ENCODE measurements at regions not wholly inside any gene's neighbourhood (a gene's known extent, or its start where the extent isn't known, plus 50 kb on each side); places are given as distances from the start of the nearest gene placed in this dataset.
"Not testable (repeated sequence)": the region's sequence is repeated elsewhere in the genome, so short reads cannot be mapped to it uniquely, and the experiment has no call there.

DNA sequence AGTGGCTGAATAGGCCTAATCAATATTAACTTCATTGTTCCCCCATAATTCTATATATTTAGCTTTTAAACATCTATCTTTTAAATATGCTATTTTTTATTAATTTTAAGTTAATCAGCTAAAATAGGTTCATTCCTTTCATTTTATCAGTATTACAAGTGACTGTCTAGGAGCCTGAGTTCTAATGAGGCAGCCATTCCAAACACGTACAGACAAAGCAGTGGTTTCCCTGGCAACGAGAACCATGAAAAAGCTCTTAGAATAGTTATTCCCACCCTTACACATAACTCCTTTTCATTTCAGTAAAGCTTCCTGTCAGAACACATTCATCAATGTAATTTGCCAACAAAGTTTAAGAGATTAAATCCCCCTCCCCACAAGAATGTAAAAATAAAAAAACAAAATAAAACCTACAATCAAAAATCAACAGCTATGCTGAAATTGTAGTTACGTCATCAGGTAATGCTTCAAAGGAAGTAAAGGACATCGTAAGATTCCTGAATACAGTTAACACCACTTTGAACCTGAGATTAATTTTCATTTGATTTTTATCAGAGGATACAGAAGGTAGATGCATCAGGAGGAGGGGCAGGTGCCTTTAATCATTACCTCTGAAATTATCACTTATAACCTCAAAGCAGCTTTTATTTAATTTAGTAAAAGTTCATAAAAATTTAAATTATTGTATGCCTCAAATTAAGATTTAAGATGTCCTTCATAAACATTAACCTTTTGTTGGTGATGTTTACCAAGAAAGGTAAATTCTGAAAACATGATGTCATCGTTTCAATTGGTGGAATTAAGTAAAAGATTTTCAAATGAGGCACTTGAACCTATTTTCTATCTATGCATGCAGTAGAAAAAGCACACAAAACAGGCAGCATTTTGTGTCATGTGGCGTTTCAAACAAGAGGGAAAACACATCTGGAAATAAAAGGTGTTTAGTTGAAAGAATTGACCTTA lies 967.2 kb upstream of the FOXG1 start:
- DNase-seq (ENCODE audit: low read depth) = not testable (repeated sequence)

DNA sequence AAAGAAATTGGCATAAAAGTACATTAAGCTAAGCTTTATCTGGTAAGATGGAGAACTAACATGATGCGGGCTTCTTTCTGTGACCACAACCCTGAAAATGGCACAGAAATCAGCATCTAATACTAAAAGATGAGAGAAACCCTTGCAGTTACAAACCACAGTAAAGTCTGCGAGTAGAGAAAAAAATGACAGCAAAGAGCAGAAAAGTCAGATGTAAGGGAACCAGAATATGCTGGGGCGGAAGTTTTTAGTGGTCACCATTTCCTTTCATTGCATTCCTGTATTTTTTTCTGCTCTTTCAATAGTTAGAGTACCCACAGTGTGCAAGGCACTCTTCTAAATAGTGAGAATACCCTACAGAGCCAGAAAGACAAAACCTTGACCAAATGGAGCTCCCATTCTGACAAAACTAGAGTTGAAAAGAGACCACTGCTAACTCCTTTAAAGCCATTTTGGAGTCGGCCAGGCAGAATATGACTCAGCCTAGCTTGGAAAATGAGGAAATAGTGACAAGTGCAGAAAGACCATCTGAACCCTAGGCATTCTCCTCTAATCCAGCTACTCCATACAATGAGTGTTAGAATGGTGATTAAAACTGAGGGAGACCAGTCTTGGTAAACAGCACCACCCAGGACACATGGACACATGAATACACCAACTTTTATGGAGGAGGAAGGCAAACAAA lies 948.7 kb upstream of the FOXG1 start:
- DNase-seq (ENCODE audit: low read depth) = not testable (repeated sequence)

DNA sequence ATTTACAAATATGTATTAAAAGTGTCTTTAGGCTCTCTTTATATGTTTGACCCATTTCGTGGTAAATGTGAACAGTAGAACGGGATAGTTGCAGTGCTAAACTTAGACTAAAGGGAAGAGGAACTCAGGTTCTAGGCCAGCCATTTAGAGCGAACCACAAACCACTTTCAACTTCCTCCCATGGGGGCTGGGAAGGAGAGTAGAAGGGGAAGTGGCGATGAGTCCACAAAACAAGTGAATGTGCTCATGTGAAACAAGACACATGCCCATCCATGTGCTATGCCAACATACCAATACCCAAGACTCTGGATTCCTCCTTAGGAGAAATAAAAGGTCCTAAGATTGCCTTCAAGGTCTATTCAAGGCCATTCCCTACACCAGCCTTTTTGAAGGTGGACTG lies 940.4 kb upstream of the FOXG1 start:
- DNase-seq (ENCODE audit: low read depth) = not testable (repeated sequence)

DNA sequence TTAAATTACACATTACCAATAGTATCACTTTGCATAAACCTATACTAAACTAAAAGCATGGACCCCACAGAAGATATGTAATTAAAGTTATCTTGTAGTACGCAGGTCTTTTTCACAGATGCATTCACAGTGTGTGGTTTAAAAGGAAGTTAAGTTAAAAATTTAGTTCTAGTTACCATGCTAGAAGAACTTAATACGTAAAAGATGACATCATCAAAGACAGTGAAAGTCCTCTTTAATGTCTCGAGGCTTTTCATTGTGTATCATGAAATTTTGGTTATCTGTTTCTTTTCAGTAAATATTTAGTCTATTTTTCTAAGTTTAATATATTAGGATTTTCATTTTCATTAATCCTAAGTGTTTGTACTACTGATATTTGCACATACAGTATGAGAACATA lies 934.6 kb upstream of the FOXG1 start:
- DNase-seq (ENCODE audit: low read depth) = not testable (repeated sequence)

DNA sequence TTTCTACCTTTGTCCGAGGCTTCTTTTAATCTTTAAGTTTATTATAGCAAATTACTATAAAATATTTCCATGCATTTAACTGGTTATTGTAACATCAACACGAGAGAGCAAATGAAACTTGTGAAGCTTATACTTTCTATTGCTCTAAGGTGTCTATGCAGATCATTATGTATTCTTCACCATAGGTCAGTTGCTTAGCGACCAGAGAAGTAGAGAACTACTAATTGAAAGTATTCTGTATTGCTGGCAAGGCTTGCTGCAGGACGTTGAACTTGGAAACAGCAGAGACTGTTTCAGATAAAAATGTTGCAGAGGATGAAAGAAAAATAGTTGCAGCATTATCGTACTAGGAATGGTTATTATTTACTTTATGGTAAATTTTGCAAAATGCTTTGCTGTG lies 933.6 kb upstream of the FOXG1 start:
- not testable (repeated sequence) for DNase-seq (ENCODE audit: low read depth)

- no peak for DNase-seq (ENCODE audit: low read depth)
Observed at GRCh38 chr14:27836386-27836785, 930.2 kb upstream of the FOXG1 start.

DNA sequence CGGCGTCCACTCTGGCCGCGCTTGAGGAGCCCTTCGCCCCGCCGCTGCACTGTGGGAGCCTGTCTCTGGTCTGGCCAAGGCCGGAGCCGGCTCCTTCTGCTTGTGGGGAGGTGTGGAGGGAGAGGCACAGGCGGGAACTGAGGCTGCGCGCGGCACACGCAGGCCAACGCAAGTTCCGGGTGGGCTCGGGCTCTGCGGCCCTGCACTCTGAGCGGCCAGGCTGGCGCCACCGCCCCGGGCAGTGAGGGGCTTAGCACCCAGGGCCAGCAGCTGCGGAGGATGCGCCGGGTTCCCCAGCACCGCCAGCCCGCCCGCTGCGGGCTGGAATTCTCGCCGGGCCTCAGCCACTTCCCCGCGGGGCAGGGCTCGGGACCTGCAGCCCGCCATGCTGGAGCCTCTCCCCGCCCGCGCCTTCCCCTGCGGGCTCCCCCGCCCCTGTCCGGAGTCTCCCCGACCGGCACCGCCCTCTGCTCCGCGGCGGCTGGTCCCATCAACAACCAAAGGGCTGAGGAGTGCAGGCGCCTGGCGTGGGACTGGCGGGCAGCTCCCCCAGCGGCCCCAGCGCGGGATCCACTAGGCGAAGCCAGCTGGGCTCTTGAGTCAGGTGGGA lies 921.2 kb upstream of the FOXG1 start:
- DNase-seq (ENCODE audit: low read depth) = no peak

- DNase-seq (ENCODE audit: low read depth) = no peak
Observed at GRCh38 chr14:27845902-27846301, 920.7 kb upstream of the FOXG1 start.

- DNase-seq (ENCODE audit: low read depth) = not testable (repeated sequence)
Observed at GRCh38 chr14:27847480-27847879, 919.1 kb upstream of the FOXG1 start.

DNA sequence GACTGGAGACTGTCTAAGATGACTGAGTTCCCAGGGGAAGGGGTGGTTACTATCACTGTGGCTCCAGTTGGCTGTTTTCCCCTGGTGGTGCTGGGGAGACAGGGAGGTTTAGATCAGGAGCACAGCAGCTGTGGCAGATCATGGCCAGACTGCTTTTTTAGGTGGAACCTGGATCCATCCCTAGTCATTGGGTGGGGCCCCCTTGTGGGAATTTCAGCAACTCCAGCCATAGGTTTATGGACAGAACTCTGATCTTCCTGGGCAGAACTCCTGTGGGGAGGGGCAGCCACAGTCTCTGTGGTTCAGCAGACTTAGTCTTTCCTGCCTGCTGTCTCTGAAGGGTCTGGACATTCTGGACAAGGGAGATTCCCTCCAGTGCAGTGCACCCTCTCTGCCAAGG lies 917.4 kb upstream of the FOXG1 start:
- not testable (repeated sequence) for DNase-seq (ENCODE audit: low read depth)

DNA sequence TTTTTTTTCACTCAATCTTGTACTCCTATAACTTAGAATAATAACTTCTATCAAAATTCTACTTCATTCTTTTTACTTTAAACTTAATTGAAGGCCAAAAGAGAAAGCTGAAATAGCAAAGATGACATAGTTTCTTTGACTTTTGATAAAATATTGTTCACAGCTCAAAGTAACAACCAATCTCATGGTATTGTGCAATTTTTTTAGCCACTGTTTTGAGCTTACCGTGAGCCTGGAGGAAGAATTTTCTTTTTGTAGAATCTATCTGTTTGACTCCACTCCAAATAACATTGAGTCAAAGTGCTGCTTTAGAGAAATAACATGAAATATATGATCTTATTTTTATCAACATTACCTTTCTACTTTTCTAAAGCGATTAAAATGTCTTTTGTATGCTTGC lies 903.9 kb upstream of the FOXG1 start:
- no peak for DNase-seq (ENCODE audit: low read depth)

DNA sequence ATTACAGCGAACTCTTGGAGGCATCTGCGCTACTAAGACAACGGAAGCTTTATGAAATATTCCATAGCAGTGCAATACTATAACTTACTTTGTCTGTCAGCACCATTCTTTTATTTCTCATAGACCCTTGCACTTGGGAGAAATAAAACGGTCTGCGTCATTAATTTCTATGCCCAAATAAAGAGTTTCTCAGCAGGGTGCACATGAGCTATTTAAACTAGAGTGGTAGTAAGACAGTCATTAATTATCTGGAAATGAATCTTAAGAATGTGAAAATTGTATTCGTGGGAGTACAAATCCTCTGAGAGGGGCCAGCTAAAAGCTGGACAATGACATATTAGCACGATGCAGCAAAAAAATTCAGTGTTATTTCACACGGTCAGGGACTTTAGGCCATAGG lies 903.4 kb upstream of the FOXG1 start:
- DNase-seq (ENCODE audit: low read depth) = no peak

DNA sequence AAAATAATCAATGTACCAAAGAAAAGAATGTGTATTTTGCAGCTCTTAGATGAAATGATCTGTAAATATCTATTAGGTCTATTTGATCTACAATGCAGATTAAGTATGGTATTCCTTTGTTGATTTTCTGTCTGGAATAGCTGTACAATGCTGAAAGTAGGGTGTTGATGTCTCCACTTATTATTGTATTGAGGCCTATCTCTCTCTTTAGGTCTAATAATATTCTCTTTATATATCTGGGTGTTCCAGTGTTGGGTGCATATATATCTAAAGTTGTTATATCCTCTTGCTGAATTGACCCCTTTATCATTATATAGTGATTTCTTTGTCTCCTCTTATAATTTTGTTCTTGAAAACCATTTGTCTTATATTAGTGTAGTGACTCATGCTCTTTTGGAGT lies 885.5 kb upstream of the FOXG1 start:
- no peak for DNase-seq (ENCODE audit: low read depth)

DNA sequence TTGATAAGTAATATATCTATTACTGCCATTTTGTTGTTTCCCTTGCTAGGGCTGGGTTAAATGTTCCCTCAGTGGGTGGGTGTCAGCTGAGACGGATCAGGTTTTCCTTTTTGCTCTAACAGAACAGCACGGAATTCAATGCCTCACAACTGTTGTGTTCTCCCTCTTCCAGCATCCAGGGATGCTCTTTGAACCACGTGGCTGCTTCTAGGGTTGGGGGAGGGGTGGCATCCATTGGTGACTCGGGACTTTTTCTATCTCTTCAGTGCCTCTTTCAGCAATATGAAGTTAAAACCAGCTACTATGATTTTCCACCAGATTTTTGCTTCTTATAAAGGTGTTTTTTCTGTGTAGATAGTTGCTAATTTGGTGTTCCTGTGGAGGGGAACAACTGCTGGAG lies 884.9 kb upstream of the FOXG1 start:
- no peak for DNase-seq (ENCODE audit: low read depth)

- DNase-seq (ENCODE audit: low read depth) = no peak
Observed at GRCh38 chr14:27886256-27886655, 880.3 kb upstream of the FOXG1 start.

DNA sequence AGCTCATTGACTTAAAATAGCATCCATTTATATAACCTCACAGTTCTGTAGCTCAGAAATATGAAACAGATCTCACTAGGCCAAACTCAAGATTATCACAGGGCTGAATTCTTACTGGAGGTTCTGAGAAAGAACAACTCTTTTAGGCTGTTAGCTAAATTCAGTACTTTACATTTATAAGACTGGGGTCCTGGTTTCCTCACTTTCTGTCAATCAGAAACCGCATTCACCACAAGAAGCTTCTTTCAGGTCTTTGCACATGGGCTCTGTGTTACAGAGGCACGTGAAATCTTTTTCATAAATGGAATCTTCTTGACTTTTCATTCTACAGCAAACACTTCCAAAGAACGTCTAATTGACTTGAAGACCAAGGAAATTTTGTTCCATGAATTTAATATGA lies 876.3 kb upstream of the FOXG1 start:
- no peak for DNase-seq (ENCODE audit: low read depth)

DNA sequence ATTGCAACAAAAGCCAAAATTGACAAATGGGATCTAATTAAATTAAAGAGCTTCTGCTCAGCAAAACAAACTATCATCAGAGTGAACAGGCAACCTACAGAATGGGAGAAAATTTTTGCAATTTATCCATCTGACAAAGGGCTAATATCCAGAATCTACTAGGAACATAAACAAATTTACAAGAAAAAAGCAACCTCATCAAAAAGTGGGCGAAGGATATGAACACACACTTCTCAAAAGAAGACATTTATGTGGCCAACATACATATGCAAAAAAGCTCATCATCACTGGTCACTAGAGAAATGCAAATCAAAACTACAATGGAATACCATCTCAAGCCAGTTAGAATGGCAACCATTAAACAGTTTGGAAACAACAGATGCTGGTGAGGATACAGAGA lies 858.1 kb upstream of the FOXG1 start:
- not testable (repeated sequence) for DNase-seq (ENCODE audit: low read depth)

DNA sequence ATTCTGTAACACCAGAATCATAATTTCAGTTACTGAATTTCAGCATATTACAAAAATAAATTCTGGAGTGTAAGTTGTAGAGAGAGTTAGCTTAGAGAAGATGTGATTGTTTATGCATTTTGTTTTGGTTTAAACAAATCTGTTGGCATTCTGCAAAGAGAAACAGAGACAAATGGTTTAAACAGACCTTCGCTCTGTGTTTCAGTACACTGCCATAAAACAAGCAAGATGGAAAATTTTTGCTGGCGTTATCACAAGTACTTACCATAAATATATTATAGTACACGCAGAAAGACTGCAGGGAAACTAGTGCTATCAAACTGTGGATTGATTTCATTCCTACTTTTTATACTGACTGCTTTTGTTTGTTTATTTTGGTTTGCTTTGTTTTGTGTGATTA lies 850.3 kb upstream of the FOXG1 start:
- DNase-seq (ENCODE audit: low read depth) = no peak

DNA sequence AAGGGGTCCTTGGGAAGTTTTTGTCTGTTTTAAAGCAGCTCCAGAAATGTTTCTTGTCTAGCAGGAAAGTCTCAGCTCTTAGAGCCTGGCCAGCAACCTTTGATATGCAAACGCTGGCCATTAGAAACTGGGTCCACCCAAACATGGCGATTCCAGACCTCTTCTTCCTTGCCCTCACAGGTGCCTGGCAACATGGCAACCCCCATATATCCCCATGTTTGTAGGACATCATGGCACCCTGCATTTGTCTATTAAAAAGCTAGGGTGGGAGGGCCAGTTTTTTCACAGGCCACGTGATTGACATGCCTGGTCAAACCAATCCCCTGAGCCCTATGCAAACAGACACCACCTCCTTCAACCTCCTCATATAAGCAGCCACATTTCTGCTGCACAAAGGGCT lies 848.7 kb upstream of the FOXG1 start:
- DNase-seq (ENCODE audit: low read depth) = no peak

DNA sequence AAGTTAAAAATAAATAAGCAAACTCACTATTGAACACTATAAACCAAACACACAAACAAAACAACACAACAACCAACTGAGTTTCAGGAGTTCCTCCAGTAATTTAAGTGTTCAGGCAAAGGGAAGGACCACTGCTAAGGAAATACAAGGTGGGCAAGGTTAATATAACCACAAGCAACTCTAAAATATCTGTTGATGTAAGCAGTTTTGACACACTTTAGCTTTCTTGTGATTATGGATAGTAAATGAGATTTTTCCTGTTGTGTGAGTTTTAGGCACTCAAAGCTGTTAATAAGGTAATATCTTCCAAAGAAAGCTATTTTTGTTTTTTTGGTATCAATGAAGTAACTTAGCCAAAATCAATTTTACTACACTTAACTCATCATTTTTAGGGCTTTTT lies 839.1 kb upstream of the FOXG1 start:
- no peak for DNase-seq (ENCODE audit: low read depth)

DNA sequence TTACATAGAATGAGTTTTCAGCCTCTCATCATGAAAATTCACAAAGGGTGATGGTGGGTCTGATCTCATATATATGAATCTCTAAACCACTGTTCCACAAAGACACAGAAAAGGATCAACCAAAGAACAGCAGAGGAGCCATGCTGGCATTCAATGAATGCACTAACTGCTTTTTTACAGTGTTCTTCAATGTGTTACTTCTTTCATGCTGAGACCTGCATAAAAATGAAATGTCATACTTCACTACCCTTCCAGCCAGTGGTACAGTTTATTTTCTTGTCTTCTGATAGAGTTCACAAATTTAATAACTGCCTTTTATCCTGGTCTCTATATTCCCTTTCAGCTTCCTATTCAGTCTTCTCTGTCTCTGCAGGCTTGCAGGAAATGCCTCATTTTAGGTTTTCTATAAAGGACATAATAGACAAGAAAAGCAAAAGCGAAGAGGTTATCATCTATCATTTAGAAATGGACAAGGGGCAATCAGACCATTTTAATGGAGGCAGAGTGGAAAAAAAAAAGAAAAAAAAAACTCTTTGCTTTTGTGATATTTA lies 836.7 kb upstream of the FOXG1 start:
- DNase-seq (ENCODE audit: low read depth) = no peak

DNA sequence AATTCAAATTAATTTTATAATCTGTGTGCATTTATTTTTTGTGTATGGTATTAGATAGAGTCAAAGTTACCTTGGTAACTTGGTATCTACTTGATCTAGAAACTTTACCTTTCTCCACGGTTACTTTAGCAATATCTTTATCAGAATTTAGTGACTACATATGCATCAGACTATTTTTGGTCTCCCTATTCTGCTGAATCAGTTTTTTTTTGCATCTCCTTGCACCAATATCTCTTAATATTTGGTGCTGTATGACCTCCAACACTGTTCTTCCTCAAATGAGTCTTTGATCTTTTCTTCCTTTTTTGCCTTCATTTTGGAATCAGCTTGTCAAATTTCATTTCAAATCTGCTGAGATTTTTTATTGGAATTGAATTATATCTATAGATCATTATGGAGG lies 828.2 kb upstream of the FOXG1 start:
- DNase-seq (ENCODE audit: low read depth) = no peak

DNA sequence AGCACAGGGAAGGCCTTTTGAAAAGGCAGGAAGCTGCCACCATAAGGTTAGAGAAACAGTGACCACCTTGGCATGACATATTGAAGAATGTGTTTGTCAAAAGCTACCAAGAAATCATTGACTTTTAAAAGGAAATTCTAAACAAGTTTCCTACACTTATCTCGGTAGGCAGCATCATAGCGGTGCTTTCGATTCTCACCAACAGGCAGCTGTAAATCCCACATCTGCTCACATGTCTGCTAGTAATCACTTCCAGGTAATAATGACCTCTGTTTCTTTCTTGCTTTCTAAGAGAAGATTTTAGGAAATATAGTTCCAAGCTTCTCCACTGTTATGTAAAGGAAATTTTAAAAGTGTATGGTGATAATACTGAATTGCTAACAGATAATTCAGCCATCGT lies 821.1 kb upstream of the FOXG1 start:
- no peak for DNase-seq (ENCODE audit: low read depth)
